Ovary (tissue), 3 donors: ENCODE measurements at regions not wholly inside any gene's neighbourhood (a gene's known extent, or its start where the extent isn't known, plus 50 kb on each side); places are given as distances from the start of the nearest gene placed in this dataset.

Source experiments
- CTCF ChIP-seq, 3 donors: fragments of 450-650 bp in 2 of 3; fragments of 200-600 bp in 1 of 3; IDR thresholded peaks; one replicate each; pipeline versions ENCODE4 v1.5.1 to v1.8.0; 2016 to 2022; ENCODE audit warnings: antibody characterized with exemption in 3 of 3, mild to moderate bottlenecking in 1 of 3
- EP300 ChIP-seq: sonication (generic); formaldehyde crosslinking; IDR thresholded peaks from one replicate; pipeline ENCODE4 v1.6.1; 2017; ENCODE audit warnings: antibody characterized with exemption
- donor health status: DM: no; HTN: no; CAD: no.

GRCh38 chr3:46130631-46131310, 77.3 kb downstream of the CCR1 start:
- no peak for TF ChIP-seq CTCF (IDR thresholded peaks at IDR 0.05)
- TF ChIP-seq EP300 = no peak
